Transverse colon (tissue), 4 donors: ENCODE measurements at regions not wholly inside any gene's neighbourhood (a gene's known extent, or its start where the extent isn't known, plus 50 kb on each side); places are given as distances from the start of the nearest gene placed in this dataset.

ENCODE experiments used
- DNase-seq: peaks from one replicate; pipeline ENCODE4 v3.0.0-alpha.2; 2019
- H3K27ac ChIP-seq, 4 donors: fragments of 200-600 bp; sonication (generic); 2 replicates each; pipeline ENCODE4 v1.5.1; 2016 to 2018; ENCODE audit warnings: inconsistent platforms in 4 of 4
- H3K27me3 ChIP-seq: fragments of 200-600 bp; sonication (generic); 2 replicates; pipeline ENCODE4 v1.5.1; 2017; ENCODE audit warnings: inconsistent platforms
- H3K36me3 ChIP-seq, 4 donors: fragments of 200-600 bp; sonication (generic); 2 replicates each; pipeline ENCODE4 v1.5.1; 2017 to 2019; ENCODE audit warnings: inconsistent platforms in 4 of 4
- H3K4me1 ChIP-seq, 4 donors: fragments of 200-600 bp; sonication (generic); 2 replicates each; pipeline ENCODE4 v1.5.1; 2017 to 2020; ENCODE audit warnings: inconsistent platforms in 4 of 4
- H3K4me3 ChIP-seq, 4 donors: fragments of 200-600 bp; sonication (generic); 1 replicate in 1 of 4; 2 replicates in 3 of 4; pipeline versions ENCODE4 v1.5.1 to v1.6.1; 2017 to 2019; ENCODE audit warnings: inconsistent platforms in 4 of 4
- H3K9me3 ChIP-seq, 2 donors: fragments of 200-600 bp; sonication (generic); 2 replicates each; pipeline ENCODE4 v1.5.1; 2017 to 2019; ENCODE audit warnings: inconsistent platforms in 2 of 2
- EP300 ChIP-seq: sonication (generic); formaldehyde crosslinking; IDR thresholded peaks from one replicate; pipeline ENCODE4 v1.6.1; 2017; ENCODE audit warnings: antibody characterized with exemption, low read depth
- POLR2A ChIP-seq: fragments of 450-650 bp; IDR thresholded peaks from one replicate; pipeline ENCODE4 v1.6.1; 2016; ENCODE audit warnings: antibody characterized with exemption, mild to moderate bottlenecking, moderate library complexity
- POLR2AphosphoS5 ChIP-seq, 3 donors: sonication (generic); formaldehyde crosslinking; IDR thresholded peaks; one replicate each; pipeline ENCODE4 v1.6.1; 2016; ENCODE audit warnings: antibody characterized with exemption in 3 of 3
- WGBS, 2 donors: methylation state at CpG; one replicate each; pipeline ENCODE4 v1.1.5; 2018; ENCODE audit warnings: low coverage in 1 of 2; 5-methylcytosine and 5-hydroxymethylcytosine counted together
- in situ Hi-C, 4 donors: fragments of 200-750 bp; cut with MboI; loops; one replicate each; pipeline versions ENCODE4 v1.15.0 to v1.15.1; 2017; ENCODE audit warnings: low sequenced_read_pairs in 3 of 4, low pct_ligation_motif_present in 1 of 4, low pct_unique_long_range_greater_than_20kb in 1 of 4
- intact Hi-C: fragments of 100-400 bp; cut with DNase I; formaldehyde crosslinking; loops from one replicate; pipeline ENCODE4 v1.15.1; 2023; ENCODE audit warnings: low total_unique reads
- TF ChIP-seq, protein P1 (sequence below), 5 experiments: fragments of 200-600 bp in 3 of 5; fragments of 450-650 bp in 2 of 5; sonication (generic) in 3 of 5; IDR thresholded peaks; 1 replicate in 2 of 5; 2 replicates in 3 of 5; pipeline ENCODE4 v1.5.1; 2016 to 2017; ENCODE audit warnings: antibody characterized with exemption in 5 of 5, inconsistent platforms in 3 of 5, mild to moderate bottlenecking in 2 of 5, moderate library complexity in 1 of 5

DNA sequence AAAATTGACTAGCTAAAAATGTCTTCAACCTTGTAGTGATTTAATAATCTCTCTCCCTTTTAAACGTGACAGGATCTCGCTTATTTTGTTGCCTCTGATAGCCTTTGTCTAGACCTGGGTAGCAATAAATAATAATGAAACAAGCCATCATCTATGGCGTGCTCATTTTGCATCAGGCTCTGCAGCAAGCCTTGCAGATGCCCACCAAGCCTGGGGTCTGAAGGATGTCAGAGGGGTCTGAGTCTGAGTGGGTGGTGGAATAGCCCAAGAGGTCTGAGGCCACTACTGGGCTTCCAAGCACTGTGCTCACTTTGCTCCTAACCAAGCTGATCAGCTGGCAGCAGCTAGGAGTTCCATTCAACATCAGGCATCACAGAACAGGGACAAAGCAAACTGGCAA is 109.4 kb downstream of the GYPC start:
- H3K27ac ChIP-seq, result no peak overlapping the region
- no peaks in the 10 kb centered on the region for H3K36me3 ChIP-seq
- no peak for TF ChIP-seq POLR2AphosphoS5 (IDR thresholded peaks at IDR 0.05)
- TF ChIP-seq POLR2A, result no peak
- TF ChIP-seq, protein P1, sequence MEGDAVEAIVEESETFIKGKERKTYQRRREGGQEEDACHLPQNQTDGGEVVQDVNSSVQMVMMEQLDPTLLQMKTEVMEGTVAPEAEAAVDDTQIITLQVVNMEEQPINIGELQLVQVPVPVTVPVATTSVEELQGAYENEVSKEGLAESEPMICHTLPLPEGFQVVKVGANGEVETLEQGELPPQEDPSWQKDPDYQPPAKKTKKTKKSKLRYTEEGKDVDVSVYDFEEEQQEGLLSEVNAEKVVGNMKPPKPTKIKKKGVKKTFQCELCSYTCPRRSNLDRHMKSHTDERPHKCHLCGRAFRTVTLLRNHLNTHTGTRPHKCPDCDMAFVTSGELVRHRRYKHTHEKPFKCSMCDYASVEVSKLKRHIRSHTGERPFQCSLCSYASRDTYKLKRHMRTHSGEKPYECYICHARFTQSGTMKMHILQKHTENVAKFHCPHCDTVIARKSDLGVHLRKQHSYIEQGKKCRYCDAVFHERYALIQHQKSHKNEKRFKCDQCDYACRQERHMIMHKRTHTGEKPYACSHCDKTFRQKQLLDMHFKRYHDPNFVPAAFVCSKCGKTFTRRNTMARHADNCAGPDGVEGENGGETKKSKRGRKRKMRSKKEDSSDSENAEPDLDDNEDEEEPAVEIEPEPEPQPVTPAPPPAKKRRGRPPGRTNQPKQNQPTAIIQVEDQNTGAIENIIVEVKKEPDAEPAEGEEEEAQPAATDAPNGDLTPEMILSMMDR (IDR thresholded peaks at IDR 0.05), result no peak
- no peak for TF ChIP-seq EP300
- intact Hi-C loops, result no loop called here
- DNase-seq, result no peak
- H3K9me3 ChIP-seq, result no peaks in the 10 kb centered on the region
- no peaks in the 10 kb centered on the region for H3K4me1 ChIP-seq
- H3K4me3 ChIP-seq, result no peak overlapping the region
- 82 to 83% methylated on average over 3 of the region's 3 CpGs for WGBS, 2 donors
- in situ Hi-C loops, result no loop called here
- no peaks in the 10 kb centered on the region for H3K27me3 ChIP-seq

DNA sequence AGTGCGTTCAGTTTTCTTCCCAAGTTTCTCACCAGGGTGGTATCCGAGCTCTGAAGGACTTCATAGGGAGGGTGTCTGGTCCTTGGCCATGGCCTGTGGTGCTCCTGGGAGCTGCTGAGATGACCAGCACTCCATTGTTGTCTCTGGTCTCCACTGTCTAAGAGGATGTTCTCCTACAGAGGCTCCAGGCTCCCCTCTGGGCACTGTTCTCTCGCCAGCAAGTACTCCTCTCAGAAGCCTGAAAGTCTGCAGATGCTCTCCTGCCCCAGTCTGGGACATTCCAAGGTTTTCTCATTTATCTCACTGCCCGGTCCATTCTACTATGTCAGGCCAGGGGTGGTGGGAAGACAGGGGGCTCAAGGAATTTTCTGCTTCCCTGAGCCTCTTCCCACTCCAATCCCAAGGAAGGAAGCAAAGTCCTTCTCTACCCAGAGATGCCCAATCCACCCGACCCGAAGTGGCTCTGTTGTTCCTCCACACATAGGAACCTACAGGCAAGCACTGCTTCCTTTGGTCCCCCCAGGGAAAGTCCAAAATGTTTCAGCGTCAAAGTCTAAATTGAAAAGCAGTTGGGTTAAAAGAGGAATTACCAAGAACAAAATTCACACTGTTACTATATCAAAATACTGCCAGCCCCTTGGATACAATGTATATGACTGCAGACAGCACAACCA is 110.5 kb downstream of the GYPC start:
- H3K4me3 ChIP-seq, result no peak overlapping the region
- TF ChIP-seq, protein P1 (IDR thresholded peaks at IDR 0.05), result no peak
- no peak for TF ChIP-seq POLR2AphosphoS5 (IDR thresholded peaks at IDR 0.05)
- TF ChIP-seq EP300, result no peak
- TF ChIP-seq POLR2A, result no peak
- no peak overlapping the region for H3K27ac ChIP-seq
- H3K9me3 ChIP-seq, result no peaks in the 10 kb centered on the region
- no peaks in the 10 kb centered on the region for H3K36me3 ChIP-seq
- DNase-seq, result no peak
- in situ Hi-C loops (no loop called here), intact Hi-C loops (no loop called here)
- no peaks in the 10 kb centered on the region for H3K27me3 ChIP-seq
- H3K4me1 ChIP-seq, result no peaks in the 10 kb centered on the region
- WGBS, 2 donors, result 70 to 74% methylated on average over 6 to 7 of the region's 7 CpGs

DNA sequence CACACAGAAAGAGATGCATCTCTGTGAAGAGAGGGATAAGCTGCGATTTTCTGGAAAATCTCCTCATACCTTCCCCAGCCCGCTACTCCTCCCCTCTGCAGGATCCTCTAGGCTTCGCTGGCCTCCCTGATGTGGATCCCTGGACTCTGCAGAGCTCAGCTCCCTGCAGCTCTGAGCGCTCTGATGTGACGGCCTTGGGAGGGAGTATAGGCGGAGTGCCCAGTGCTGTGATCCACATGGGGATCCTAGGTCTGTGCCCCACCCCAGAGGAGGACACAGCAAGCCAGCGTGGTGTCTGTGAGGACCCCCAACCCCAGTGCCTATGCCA is 111.0 kb downstream of the GYPC start:
- TF ChIP-seq EP300 (no peak), POLR2AphosphoS5 (IDR thresholded peaks at IDR 0.05) (no peak), POLR2A (no peak)
- TF ChIP-seq, protein P1 (IDR thresholded peaks at IDR 0.05), result no peak

DNA sequence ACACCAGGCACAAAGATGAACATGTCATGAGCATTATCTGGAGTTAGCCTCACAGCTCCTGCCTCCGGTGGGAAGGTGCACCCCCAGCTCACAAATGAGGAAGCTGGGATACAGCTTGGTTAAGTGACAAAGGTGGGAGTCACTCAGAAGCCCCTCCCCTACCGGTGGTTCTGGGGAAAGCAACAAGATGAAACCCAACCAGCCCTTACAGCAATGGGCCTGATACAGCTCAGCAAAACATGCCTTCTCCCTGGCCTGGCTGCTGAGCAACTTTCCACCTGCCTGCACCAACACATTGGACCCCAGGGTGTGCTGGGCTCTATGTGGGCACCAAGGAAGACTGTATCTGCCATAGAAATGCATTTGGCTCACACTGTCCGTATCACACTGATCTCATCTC is 113.2 kb downstream of the GYPC start:
- Histone ChIP-seq H3K27me3 (no peaks in the 10 kb centered on the region), H3K36me3 (no peaks in the 10 kb centered on the region), H3K4me3 (no peak overlapping the region), H3K27ac (no peak overlapping the region), H3K9me3 (no peaks in the 10 kb centered on the region), H3K4me1 (no peaks in the 10 kb centered on the region)
- WGBS, 2 donors, result 67 to 89% methylated on average over 1 to 3 of the region's 3 CpGs
- no peak for DNase-seq
- intact Hi-C loops, result no loop called here
- no peak for TF ChIP-seq POLR2AphosphoS5 (IDR thresholded peaks at IDR 0.05)
- no peak for TF ChIP-seq EP300
- TF ChIP-seq POLR2A, result no peak
- TF ChIP-seq, protein P1 (IDR thresholded peaks at IDR 0.05), result no peak
- in situ Hi-C loops, result no loop called here

More for the DNA sequence above, 111.0 kb downstream of the GYPC start:
- intact Hi-C loops (no loop called here), in situ Hi-C loops (no loop called here)
- WGBS, 2 donors, result 76% methylated on average over 7 of the region's 7 CpGs; no CpG with 5 or more reads in 1 of the 2 donors
- no peak for DNase-seq
- Histone ChIP-seq H3K27me3 (no peaks in the 10 kb centered on the region), H3K4me1 (no peaks in the 10 kb centered on the region), H3K27ac (no peak overlapping the region), H3K36me3 (no peaks in the 10 kb centered on the region), H3K9me3 (no peaks in the 10 kb centered on the region), H3K4me3 (no peak overlapping the region)
